Suprapubic skin (tissue), 4 donors: ENCODE measurements at regions not wholly inside any gene's neighbourhood (a gene's known extent, or its start where the extent isn't known, plus 50 kb on each side); places are given as distances from the start of the nearest gene placed in this dataset.

Experiments used
- POLR2A ChIP-seq, 2 donors: fragments of 450-650 bp; IDR thresholded peaks; one replicate each; pipeline ENCODE4 v1.6.1; 2017; ENCODE audit warnings: antibody characterized with exemption in 2 of 2, mild to moderate bottlenecking in 2 of 2, moderate library complexity in 2 of 2
- POLR2AphosphoS5 ChIP-seq, 3 donors: sonication (generic); formaldehyde crosslinking; IDR thresholded peaks; one replicate each; pipeline ENCODE4 v1.6.1; 2017; ENCODE audit warnings: antibody characterized with exemption in 3 of 3
- TF ChIP-seq, protein P1 (sequence below), 2 donors: fragments of 200-600 bp in 1 of 2; fragments of 450-650 bp in 1 of 2; sonication (generic) in 1 of 2; IDR thresholded peaks; one replicate each; pipeline ENCODE4 v1.5.1; 2016 to 2019; ENCODE audit warnings: antibody characterized with exemption in 2 of 2, mild to moderate bottlenecking in 1 of 2, moderate library complexity in 1 of 2

DNA sequence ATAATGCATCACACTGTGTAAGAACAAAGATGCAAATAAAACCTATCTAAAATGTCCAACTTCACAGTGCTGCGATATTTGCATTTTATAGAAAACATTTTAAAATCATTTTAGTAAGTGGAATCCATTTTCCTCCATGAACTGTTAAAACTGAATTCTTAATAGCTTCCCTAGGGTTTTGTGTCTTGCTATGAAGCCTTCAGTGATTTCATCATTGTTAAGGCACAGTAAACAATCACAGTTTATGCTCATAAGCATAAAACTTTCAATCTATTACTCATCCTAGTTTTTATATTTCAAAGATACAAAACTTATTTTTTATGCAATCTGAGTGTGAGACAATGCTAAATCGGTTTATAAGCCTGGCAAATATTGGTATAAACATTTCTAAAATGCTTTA lies 509.7 kb downstream of the TUSC7 start:
- TF ChIP-seq POLR2A (IDR thresholded peaks at IDR 0.05) = no peak
- TF ChIP-seq, protein P1, sequence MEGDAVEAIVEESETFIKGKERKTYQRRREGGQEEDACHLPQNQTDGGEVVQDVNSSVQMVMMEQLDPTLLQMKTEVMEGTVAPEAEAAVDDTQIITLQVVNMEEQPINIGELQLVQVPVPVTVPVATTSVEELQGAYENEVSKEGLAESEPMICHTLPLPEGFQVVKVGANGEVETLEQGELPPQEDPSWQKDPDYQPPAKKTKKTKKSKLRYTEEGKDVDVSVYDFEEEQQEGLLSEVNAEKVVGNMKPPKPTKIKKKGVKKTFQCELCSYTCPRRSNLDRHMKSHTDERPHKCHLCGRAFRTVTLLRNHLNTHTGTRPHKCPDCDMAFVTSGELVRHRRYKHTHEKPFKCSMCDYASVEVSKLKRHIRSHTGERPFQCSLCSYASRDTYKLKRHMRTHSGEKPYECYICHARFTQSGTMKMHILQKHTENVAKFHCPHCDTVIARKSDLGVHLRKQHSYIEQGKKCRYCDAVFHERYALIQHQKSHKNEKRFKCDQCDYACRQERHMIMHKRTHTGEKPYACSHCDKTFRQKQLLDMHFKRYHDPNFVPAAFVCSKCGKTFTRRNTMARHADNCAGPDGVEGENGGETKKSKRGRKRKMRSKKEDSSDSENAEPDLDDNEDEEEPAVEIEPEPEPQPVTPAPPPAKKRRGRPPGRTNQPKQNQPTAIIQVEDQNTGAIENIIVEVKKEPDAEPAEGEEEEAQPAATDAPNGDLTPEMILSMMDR (IDR thresholded peaks at IDR 0.05) = no peak
- no peak for TF ChIP-seq POLR2AphosphoS5 (IDR thresholded peaks at IDR 0.05)
